T-helper 2 cell treated with Interferon-gamma antibody and Interleukin-4, amounts not matched to agents 5 μg/mL and 100 μg/mL, for 36 hours (primary cell): ENCODE measurements at regions not wholly inside any gene's neighbourhood (a gene's known extent, or its start where the extent isn't known, plus 50 kb on each side); places are given as distances from the start of the nearest gene placed in this dataset.

Experiments
- DNase-seq: peaks from one replicate; pipeline ENCODE4 v3.0.0; 2021; ENCODE audit warnings: low spot score
- H3K27ac Mint-ChIP-seq: one replicate; pipeline ENCODE4 v1.8.0; 2021; ENCODE audit warnings: mild to moderate bottlenecking, mixed read lengths
- H3K27me3 Mint-ChIP-seq: one replicate; pipeline ENCODE4 v1.8.0; 2021; ENCODE audit warnings: low read depth, mixed read lengths
- H3K36me3 Mint-ChIP-seq: one replicate; pipeline ENCODE4 v1.8.0; 2021; ENCODE audit warnings: low read depth, mixed read lengths
- H3K4me1 Mint-ChIP-seq: one replicate; pipeline ENCODE4 v1.8.0; 2021; ENCODE audit warnings: low read depth, mixed read lengths
- H3K4me3 Mint-ChIP-seq: one replicate; pipeline ENCODE4 v1.8.0; 2022; ENCODE audit warnings: mild to moderate bottlenecking, moderate library complexity, mixed read lengths
- H3K9me3 Mint-ChIP-seq: one replicate; pipeline ENCODE4 v1.8.0; 2021; ENCODE audit warnings: mixed read lengths

DNA sequence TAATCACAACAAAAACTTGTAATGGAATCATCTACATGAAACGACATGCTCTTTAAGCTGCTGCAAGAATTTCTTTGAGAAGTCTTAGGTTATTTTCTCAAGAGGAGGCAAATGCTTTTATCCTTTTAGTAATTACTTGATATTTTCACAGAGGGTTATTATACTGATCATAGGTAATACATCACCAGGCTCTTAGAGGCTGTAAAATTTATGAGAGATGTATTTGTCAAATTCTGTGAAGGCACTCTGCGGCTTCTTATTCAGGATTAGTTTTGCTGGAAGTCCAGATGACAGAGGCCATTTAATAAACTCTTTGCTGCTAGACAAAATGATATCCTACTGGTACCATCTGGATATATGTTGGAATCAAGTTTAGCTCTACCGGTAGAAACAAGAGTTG, 624.3 kb upstream of the BRINP3 start:
- H3K4me1 Mint-ChIP-seq = no peaks in the 10 kb centered on the region
- no peak overlapping the region for H3K27ac Mint-ChIP-seq
- no peak overlapping the region for H3K4me3 Mint-ChIP-seq

DNA sequence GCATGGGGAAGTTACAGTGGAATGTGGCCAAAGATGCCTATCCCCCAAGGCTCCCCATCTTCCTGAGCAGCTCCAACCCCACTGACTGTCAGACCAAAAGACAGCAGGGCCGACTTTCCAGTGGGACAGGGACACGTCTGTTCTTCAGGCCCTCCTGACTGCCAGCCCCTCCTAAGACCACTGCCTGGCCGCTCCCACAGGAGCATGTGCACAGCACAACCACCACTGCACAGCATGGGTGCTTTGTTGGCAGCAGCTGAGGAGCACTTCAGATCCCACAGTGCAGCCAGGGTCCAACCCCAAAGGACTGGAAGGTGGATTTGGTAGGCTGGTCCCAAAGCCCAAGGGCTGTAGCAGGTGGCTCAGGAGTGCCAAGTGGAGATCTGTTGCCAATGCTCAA, 648.3 kb upstream of the BRINP3 start:
- Mint-ChIP-seq H3K9me3 (peaks cover 23% of the 10 kb centered on the region), H3K4me1 (no peaks in the 10 kb centered on the region), H3K27ac (no peak overlapping the region), H3K4me3 (no peak overlapping the region), H3K27me3 (no peaks in the 10 kb centered on the region), H3K36me3 (no peaks in the 10 kb centered on the region)
- DNase-seq = no peak

More for the DNA sequence above, 624.3 kb upstream of the BRINP3 start:
- no peak for DNase-seq
- H3K9me3 Mint-ChIP-seq = peaks cover 15% of the 10 kb centered on the region
- H3K36me3 Mint-ChIP-seq = no peaks in the 10 kb centered on the region
- no peaks in the 10 kb centered on the region for H3K27me3 Mint-ChIP-seq

DNA sequence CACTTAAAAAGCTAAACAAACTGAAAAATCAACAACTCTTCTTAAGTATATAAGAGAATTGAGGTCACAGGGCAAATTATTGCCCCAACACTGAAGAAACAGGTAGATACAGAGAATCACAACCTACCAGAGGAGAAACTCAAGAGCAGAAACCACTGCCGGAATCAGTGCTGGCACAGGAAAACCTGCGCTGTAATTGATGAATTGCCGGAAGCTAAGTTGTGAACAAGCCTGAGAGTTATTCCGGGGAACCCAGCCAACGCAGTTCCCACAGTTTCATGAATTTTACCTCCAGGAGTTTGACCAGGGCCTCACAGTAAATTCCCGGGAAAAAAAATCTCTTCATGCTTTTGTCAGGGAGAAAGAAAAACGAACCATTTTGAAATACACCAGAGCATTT, 657.1 kb upstream of the BRINP3 start:
- Mint-ChIP-seq H3K4me3 (no peak overlapping the region), H3K9me3 (peaks cover 14% of the 10 kb centered on the region), H3K36me3 (no peaks in the 10 kb centered on the region), H3K27ac (no peak overlapping the region), H3K27me3 (no peaks in the 10 kb centered on the region), H3K4me1 (no peaks in the 10 kb centered on the region)
- DNase-seq = no peak

DNA sequence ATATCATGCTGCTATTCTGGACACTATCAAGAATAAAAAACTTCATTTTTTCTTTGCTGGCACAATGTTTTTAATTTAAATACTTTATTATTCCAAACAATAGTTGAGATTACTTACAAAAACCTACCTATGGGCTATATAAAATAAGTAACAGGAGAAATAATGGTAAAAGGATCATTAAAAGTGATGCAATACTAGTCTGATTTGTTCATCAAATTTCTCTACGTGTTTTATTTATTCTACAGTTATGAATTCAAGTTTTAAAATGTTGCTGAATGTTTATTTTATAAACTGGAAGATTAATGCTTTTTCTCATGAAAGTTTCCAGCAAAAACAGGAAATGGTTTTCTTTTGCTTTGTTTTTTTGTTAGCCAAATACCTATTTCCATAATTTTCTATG, 662.4 kb upstream of the BRINP3 start:
- Mint-ChIP-seq H3K4me1 (no peaks in the 10 kb centered on the region), H3K9me3 (no peaks in the 10 kb centered on the region), H3K27ac (no peak overlapping the region), H3K4me3 (no peak overlapping the region), H3K27me3 (no peaks in the 10 kb centered on the region), H3K36me3 (no peaks in the 10 kb centered on the region)
- no peak for DNase-seq

DNA sequence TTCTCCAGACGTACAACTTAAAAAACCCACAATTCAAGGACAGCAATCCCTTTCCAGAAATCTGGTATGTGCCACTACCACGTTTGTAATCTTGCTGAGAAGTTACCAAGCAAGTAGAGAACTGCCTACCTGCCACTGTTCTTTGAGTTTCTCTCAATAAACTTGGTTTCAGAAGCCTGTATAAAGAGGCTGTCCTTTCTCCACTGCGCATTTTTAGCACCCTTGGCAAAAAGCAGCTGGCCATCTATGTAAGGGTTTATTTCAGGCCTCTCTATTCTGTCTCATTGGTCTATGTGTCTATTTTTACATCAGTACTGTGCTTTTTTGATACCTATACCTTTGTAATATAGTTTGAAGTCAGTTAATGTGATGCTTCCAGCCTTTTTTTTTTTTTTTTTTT, 665.1 kb upstream of the BRINP3 start:
- Mint-ChIP-seq H3K4me3 (no peak overlapping the region), H3K4me1 (no peaks in the 10 kb centered on the region), H3K36me3 (no peaks in the 10 kb centered on the region), H3K27ac (no peak overlapping the region), H3K9me3 (peaks cover 7% of the 10 kb centered on the region), H3K27me3 (no peaks in the 10 kb centered on the region)
- DNase-seq = no peak

DNA sequence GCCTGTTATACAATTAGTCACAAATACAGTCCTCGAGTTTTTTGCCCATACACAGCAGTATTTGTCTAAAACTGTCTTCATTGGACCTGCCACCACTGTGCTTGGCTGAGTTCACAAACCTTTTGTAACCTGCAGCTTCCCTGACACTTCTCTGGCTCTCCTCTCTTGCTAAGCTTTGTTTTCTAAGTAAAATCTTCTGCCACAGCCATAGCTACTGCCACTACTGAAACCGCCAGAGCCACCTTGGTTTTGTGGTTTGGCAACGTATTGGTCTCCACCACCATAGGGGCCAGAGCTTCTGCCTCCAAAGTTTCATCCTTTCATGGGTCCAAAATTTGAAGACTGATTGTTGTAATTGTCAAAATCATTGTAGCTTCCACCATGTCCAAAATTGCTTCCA, 668.2 kb upstream of the BRINP3 start:
- Mint-ChIP-seq H3K9me3 (peaks cover 12% of the 10 kb centered on the region), H3K36me3 (no peaks in the 10 kb centered on the region), H3K4me1 (no peaks in the 10 kb centered on the region), H3K4me3 (no peak overlapping the region), H3K27me3 (no peaks in the 10 kb centered on the region), H3K27ac (no peak overlapping the region)
- DNase-seq = no peak

DNA sequence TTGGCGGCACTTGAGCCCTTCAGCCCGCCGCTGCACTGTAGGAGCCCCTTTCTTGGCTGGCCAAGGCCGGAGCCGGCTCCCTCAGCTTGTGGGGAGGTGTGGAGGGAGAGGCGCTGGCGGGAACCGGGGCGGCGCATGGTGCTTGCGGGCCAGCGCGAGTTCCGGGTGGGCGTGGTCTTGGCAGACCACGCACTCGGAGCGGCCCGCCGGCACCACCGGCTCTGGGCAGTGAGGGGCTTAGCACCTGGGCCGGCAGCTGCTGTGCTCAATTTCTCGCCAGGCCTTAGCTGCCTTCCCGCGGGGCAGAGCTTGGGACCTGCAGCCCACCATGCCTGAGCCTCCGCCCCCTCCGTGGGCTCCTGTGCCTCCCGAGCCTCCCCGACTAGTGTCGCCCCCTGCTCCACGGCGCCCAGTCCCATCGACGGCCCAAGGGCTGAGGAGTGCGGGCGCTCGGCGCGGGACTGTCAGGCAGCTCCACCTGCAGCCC, 673.7 kb upstream of the BRINP3 start:
- no peak for DNase-seq
- H3K9me3 Mint-ChIP-seq = peaks cover 18% of the 10 kb centered on the region
- no peaks in the 10 kb centered on the region for H3K4me1 Mint-ChIP-seq
- H3K36me3 Mint-ChIP-seq = no peaks in the 10 kb centered on the region
- H3K27me3 Mint-ChIP-seq = no peaks in the 10 kb centered on the region
- H3K27ac Mint-ChIP-seq = no peak overlapping the region
- no peak overlapping the region for H3K4me3 Mint-ChIP-seq

DNA sequence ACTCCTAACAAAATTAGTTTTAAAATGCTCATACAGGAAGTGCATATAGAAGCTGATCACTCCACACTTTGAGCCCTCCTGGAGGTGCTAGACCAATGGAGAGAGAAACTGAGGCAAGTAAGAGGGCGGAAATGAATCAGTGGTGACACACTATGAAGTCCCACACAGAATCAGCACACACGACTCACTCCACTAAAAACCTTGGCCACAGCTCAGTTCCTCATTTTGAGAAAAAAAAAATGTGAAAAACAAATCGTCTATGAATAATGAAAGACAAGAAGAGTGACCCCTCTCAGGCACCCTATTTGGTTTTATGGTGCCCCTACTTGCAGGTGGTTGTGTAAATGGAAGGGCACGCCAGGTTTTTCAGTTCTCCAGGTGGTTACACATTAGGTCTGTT, 675.1 kb upstream of the BRINP3 start:
- H3K27me3 Mint-ChIP-seq = no peaks in the 10 kb centered on the region
- H3K36me3 Mint-ChIP-seq = no peaks in the 10 kb centered on the region
- peaks cover 18% of the 10 kb centered on the region for H3K9me3 Mint-ChIP-seq
- no peak overlapping the region for H3K4me3 Mint-ChIP-seq
- H3K4me1 Mint-ChIP-seq = no peaks in the 10 kb centered on the region
- no peak for DNase-seq
- H3K27ac Mint-ChIP-seq = no peak overlapping the region

DNA sequence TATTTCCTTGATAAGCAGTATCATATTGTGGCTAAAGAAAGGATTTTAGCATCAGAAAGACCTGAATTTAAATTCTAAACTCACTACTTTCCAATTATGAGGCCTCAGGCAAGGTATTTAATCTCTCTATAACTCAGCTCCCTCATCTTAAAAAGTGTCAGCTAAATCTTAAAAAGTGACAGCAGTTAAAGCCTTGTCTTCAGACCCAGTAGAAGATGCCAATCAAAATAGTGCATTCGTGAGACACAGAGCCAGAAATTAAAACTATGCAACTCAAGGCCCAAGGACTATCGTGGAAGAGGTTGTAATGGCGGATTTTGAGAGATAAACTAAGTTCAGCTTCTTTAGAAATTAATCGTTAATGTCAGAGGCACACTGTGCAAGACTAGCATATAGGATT, 677.5 kb upstream of the BRINP3 start:
- no peaks in the 10 kb centered on the region for H3K36me3 Mint-ChIP-seq
- no peak overlapping the region for H3K27ac Mint-ChIP-seq
- no peaks in the 10 kb centered on the region for H3K27me3 Mint-ChIP-seq
- no peaks in the 10 kb centered on the region for H3K4me1 Mint-ChIP-seq
- H3K9me3 Mint-ChIP-seq = peaks cover 20% of the 10 kb centered on the region
- H3K4me3 Mint-ChIP-seq = no peak overlapping the region
- no peak for DNase-seq

DNA sequence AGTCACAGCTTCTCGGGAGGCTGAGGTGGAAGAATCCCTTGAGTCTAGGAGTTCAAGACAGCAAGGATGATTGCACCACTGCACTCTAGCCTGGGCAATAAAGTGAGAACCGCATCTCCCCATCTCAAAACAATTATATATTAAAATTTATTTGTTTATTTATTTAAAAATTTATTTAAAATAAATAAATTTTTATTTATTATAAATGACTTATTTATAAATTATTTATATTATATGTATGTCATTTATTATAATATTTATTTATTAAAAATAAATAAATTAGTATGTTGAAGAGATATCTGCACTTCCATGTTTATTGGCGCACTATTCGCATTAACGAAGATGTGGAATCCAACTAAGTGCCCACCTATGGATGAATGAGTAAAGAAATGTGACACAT, 683.2 kb upstream of the BRINP3 start:
- Mint-ChIP-seq H3K27ac (no peak overlapping the region), H3K27me3 (no peaks in the 10 kb centered on the region), H3K4me3 (no peak overlapping the region), H3K36me3 (no peaks in the 10 kb centered on the region), H3K4me1 (no peaks in the 10 kb centered on the region), H3K9me3 (peaks cover 5% of the 10 kb centered on the region)
- DNase-seq = no peak

DNA sequence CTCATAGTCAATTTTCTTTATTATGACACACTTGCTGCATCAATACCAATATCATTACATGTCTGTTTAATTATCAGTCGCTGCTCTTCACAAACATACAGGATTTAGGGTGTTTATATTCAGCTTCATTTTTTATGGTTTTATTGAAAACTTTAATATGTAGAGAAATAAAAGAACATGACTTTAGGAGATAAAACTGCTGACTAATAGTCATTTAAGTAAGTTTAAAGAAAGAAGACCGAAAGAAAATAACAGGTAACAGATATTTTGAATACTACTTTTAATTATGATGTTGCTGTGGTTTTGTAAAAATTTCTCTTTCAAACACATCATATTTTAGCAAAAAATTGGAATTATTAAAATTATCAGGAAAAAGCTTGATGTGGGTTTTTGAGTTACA, 685.1 kb upstream of the BRINP3 start:
- Mint-ChIP-seq H3K27ac (no peak overlapping the region), H3K4me3 (no peak overlapping the region), H3K36me3 (no peaks in the 10 kb centered on the region), H3K9me3 (peaks cover 5% of the 10 kb centered on the region), H3K27me3 (no peaks in the 10 kb centered on the region), H3K4me1 (no peaks in the 10 kb centered on the region)
- no peak for DNase-seq

DNA sequence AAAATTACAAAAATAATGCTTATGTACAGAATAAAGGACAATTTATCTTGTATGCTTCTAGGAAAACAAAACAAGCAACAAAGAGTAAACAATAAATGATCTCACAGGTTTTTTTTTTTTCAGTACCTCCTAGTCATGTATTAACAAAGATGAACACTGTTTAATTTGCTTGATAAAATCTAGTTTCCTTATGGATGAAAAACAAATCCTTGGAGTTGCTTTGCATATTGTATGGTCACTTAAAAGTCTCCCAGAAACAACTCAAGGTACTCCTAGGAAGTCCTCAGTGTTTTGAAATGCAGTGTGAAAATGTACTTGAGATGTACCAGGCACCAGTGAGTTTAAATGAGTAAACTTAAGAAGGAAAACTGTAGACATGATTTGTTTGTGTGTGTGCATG, 686.0 kb upstream of the BRINP3 start:
- Mint-ChIP-seq H3K36me3 (no peaks in the 10 kb centered on the region), H3K27ac (no peak overlapping the region), H3K4me3 (no peak overlapping the region), H3K27me3 (no peaks in the 10 kb centered on the region), H3K4me1 (no peaks in the 10 kb centered on the region), H3K9me3 (peaks cover 5% of the 10 kb centered on the region)
- no peak for DNase-seq

DNA sequence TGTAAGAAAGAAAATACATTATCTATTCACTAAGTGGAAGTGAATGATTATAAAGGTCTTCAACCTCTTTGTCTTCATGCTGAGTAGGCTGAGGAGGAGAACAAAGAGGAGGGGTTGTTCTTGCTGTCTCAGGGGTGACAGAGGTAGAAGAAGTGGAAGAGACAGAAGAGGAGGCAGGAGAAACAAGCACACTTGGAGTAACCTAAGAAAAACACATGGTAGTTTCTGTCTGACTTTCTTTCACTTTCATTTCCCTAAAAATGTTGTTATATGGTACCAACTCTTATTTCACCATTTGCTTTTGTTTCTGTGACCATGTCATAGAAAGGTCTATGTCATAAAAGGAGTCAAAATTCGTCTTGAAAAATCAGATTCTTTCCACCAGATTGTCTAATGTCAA, 696.6 kb upstream of the BRINP3 start:
- Mint-ChIP-seq H3K9me3 (peaks cover 10% of the 10 kb centered on the region), H3K36me3 (no peaks in the 10 kb centered on the region), H3K27ac (no peak overlapping the region), H3K4me1 (no peaks in the 10 kb centered on the region), H3K4me3 (no peak overlapping the region), H3K27me3 (no peaks in the 10 kb centered on the region)
- DNase-seq = no peak

DNA sequence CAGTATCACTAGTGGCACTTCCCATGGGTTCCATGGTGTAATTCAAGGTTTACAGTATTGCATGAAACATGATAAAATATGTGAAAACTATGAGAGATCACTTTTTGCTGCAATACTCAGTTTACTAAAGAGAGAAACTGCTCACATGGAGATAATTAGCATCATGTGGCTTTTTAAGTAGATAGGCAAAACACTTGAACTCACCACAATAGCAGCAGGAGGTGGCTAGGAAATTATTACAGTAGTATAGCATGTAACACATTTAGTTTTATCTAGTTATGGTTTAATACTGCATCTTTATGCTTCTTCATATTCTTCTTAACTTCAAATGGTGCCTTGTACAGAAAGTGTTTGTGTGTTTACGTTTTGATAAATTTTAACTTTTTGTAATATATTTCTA, 698.5 kb upstream of the BRINP3 start:
- no peak for DNase-seq
- Mint-ChIP-seq H3K27me3 (no peaks in the 10 kb centered on the region), H3K36me3 (no peaks in the 10 kb centered on the region), H3K4me3 (no peak overlapping the region), H3K27ac (no peak overlapping the region), H3K4me1 (no peaks in the 10 kb centered on the region), H3K9me3 (peaks cover 10% of the 10 kb centered on the region)

DNA sequence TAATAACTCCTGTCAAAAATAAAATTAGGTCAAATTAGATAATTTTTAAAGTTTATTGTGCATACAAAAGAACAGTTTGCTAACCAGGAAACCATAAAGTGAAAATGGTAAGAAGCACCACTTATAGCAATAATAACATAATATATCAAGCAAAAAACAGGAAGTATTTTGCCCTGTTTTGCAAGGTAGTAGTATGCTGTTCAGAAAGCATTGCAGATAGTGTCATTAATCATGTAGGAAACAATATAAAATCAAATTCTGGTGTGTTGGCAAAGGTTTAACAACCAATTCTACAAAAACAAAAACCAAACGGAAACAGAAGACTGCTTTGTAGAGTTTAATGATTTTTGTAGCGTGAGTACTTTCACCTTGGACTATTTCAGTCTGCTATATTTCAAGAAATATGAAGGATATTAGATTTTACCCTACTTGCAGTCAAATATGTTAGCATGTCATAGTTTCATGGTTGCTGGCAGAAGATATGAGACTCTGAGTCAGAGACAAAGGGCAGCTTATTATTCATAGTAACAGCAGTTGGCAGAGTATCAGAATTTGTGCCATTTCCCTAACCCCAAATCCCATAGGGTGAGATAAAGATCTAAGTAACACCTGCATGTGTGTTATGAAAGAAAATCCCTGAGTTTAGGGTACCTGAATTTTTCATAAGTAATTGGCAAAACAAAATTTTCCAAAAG, 729.0 kb upstream of the BRINP3 start:
- no peak for DNase-seq
- H3K9me3 Mint-ChIP-seq = peaks cover 14% of the 10 kb centered on the region
- no peak overlapping the region for H3K4me3 Mint-ChIP-seq
- H3K4me1 Mint-ChIP-seq = no peaks in the 10 kb centered on the region
- H3K36me3 Mint-ChIP-seq = no peaks in the 10 kb centered on the region
- H3K27ac Mint-ChIP-seq = no peak overlapping the region
- H3K27me3 Mint-ChIP-seq = no peaks in the 10 kb centered on the region
